K562 (cell line): ENCODE measurements at regions not wholly inside any gene's neighbourhood (a gene's known extent, or its start where the extent isn't known, plus 50 kb on each side); places are given as distances from the start of the nearest gene placed in this dataset.

Source experiments
- ATAC-seq: fragments of 200-7000 bp; cut with Tn5 transposase; 3 replicates; pipeline ENCODE4 v1.9.1; 2020; ENCODE audit warnings: moderate library complexity
- BruUV-seq: library from RNA; stranded (reverse); fragments of 400-500 nt; replicated peaks from 2 replicates; lab custom pipeline; 2021; lab: Mats Ljungman, UMichigan
- CTCF ChIA-PET: fragments of 300-600 bp; formaldehyde crosslinking; extraction: SDS; loops from one replicate; lab custom pipeline; 2021; ENCODE audit warnings: low intra/inter-chr PET ratio; lab: Yijun Ruan, JAX
- POLR2A ChIA-PET: fragments of 300-600, 350-650 bp; sonication (Branson Sonifier 250); formaldehyde crosslinking; extraction: SDS; loops from one replicate; lab custom pipeline; 2021; ENCODE audit warnings: antibody characterized with exemption, inconsistent platforms; lab: Yijun Ruan, JAX
- DNase-seq, 4 experiments: peaks; one replicate each; pipeline versions ENCODE4 v3.0.0 to v3.0.0-alpha.2; 2011 to 2018; ENCODE audit warnings: low spot score in 3 of 4, mixed read lengths in 3 of 4; ENCODE audit errors: extremely low read depth in 1 of 4
- FAIRE-seq: peaks from 2 replicates; lab custom pipeline; 2011; peaks lifted over from hg19 to GRCh38; lab: Jason Lieb, UNC
- H2AFZ ChIP-seq: 2 replicates; pipeline ENCODE4 v1.6.0; 2011; ENCODE audit warnings: low read depth, low read length, control low read depth, inconsistent platforms
- H3K27ac ChIP-seq: fragments of 200-600 bp; 3 replicates; pipeline ENCODE4 v1.8.0; 2011; ENCODE audit warnings: low read depth, mild to moderate bottlenecking, control low read depth, inconsistent platforms, low read length, moderate library complexity, mixed read lengths; ENCODE audit errors: extremely low read depth
- H3K27me3 ChIP-seq, 2 experiments: fragments of 300-600 bp in 1 of 2; 2 replicates in 1 of 2; 3 replicates in 1 of 2; pipeline versions ENCODE4 v1.6.0 to v1.8.0; 2011; ENCODE audit warnings: inconsistent platforms in 2 of 2, low read length in 2 of 2, mild to moderate bottlenecking in 1 of 2, mixed read lengths in 1 of 2, moderate library complexity in 1 of 2; ENCODE audit not compliant: control insufficient read depth in 2 of 2, insufficient read depth in 2 of 2
- H3K36me3 ChIP-seq: fragments of 300-600 bp; 3 replicates; pipeline ENCODE4 v1.8.0; 2011; ENCODE audit warnings: mild to moderate bottlenecking, low read length, inconsistent platforms; ENCODE audit not compliant: control insufficient read depth, insufficient read depth
- H3K4me1 ChIP-seq, 2 experiments: fragments of 200-600 bp in 1 of 2; replicated peaks in 1 of 2; 2 replicates in 1 of 2; 3 replicates in 1 of 2; pipeline versions ENCODE4 v1.5.1 to v1.8.0; 2011; ENCODE audit warnings: inconsistent platforms in 2 of 2, low read length in 2 of 2, mild to moderate bottlenecking in 1 of 2, mixed read lengths in 1 of 2, moderate library complexity in 1 of 2; ENCODE audit not compliant: control insufficient read depth in 2 of 2, insufficient read depth in 2 of 2
- H3K4me2 ChIP-seq: 2 replicates; pipeline ENCODE4 v1.6.1; 2011; ENCODE audit warnings: low read length, control low read depth, inconsistent platforms, mixed read lengths; ENCODE audit not compliant: insufficient read depth
- H3K4me3 ChIP-seq: fragments of 200-600 bp; sonication (generic), shearing (Covaris generic); 2 replicates; pipeline ENCODE4 v1.5.1; 2016; ENCODE audit warnings: control low read depth, inconsistent platforms
- H3K79me2 ChIP-seq: fragments of 200-600 bp; 3 replicates; pipeline ENCODE4 v1.8.0; 2011; ENCODE audit warnings: low read length, inconsistent platforms; ENCODE audit not compliant: control insufficient read depth, insufficient read depth
- H3K9ac ChIP-seq, 2 experiments: 2 replicates each; pipeline versions ENCODE4 v1.6.0 to v1.6.1; 2011; ENCODE audit warnings: low read depth in 2 of 2, low read length in 2 of 2, control low read depth in 1 of 2, inconsistent platforms in 1 of 2, mild to moderate bottlenecking in 1 of 2, mixed read lengths in 1 of 2; ENCODE audit not compliant: insufficient read depth in 1 of 2
- H3K9me1 ChIP-seq: one replicate; pipeline ENCODE4 v1.6.0; 2011; ENCODE audit warnings: inconsistent platforms, mild to moderate bottlenecking, low read length, moderate library complexity; ENCODE audit not compliant: control insufficient read depth, insufficient read depth
- H3K9me3 ChIP-seq: replicated peaks from 2 replicates; pipeline ENCODE4 v1.5.1; 2011; ENCODE audit warnings: low read depth, low read length, inconsistent platforms; ENCODE audit not compliant: control insufficient read depth, insufficient read depth
- H4K20me1 ChIP-seq: replicated peaks from 2 replicates; pipeline ENCODE4 v1.6.1; 2011; ENCODE audit warnings: low read length, inconsistent platforms, mixed read lengths; ENCODE audit not compliant: control insufficient read depth, insufficient read depth
- BMI1 ChIP-seq: fragments of 150-350 bp; IDR thresholded peaks from 2 replicates; pipeline ENCODE4 v1.6.1; 2014; ENCODE audit warnings: low read length
- CBX1 ChIP-seq: sonication (generic); IDR thresholded peaks from 2 replicates; pipeline ENCODE4 v1.6.1; 2016; ENCODE audit warnings: antibody characterized with exemption, low read depth, mild to moderate bottlenecking
- CTCFL ChIP-seq: IDR thresholded peaks from 2 replicates; pipeline ENCODE4 v1.6.1; 2011; ENCODE audit warnings: borderline replicate concordance, low read depth, mild to moderate bottlenecking, moderate library complexity, low read length; ENCODE audit not compliant: insufficient read depth, poor library complexity, severe bottlenecking
- EP300 ChIP-seq: IDR thresholded peaks from 2 replicates; pipeline ENCODE4 v1.6.1; 2012; ENCODE audit warnings: low read length, improper control_type of control experiment
- FOXA1 ChIP-seq: fragments of 450-650 bp; IDR thresholded peaks from 2 replicates; pipeline ENCODE4 v1.6.1; 2016; ENCODE audit warnings: mild to moderate bottlenecking, borderline replicate concordance
- GABPB2 ChIP-seq: fragments of 250-450 bp; sonication (Bioruptor Pico); conservative IDR thresholded peaks from 2 replicates; pipeline ENCODE4 v1.5.1; 2021; ENCODE audit warnings: mild to moderate bottlenecking
- HEY1 ChIP-seq: fragments of 250-450 bp; sonication (Bioruptor Pico); IDR thresholded peaks from 2 replicates; pipeline ENCODE4 v1.5.0; 2020; ENCODE audit warnings: mild to moderate bottlenecking, moderate library complexity, borderline replicate concordance
- HOMEZ ChIP-seq: fragments of 250-450 bp; sonication (Bioruptor Pico); IDR thresholded peaks from 2 replicates; pipeline ENCODE4 v1.4.0; 2020; ENCODE audit warnings: mild to moderate bottlenecking, moderate library complexity
- KDM1A ChIP-seq, 2 experiments: fragments of 450-650 bp; IDR thresholded peaks; 2 replicates each; pipeline ENCODE4 v1.6.1; 2016; ENCODE audit warnings: mild to moderate bottlenecking in 2 of 2
- MBD1 ChIP-seq: fragments of 250-450 bp; sonication (Bioruptor Pico); IDR thresholded peaks from 2 replicates; pipeline ENCODE4 v1.8.0; 2022; ENCODE audit warnings: inconsistent platforms
- MECOM ChIP-seq: fragments of 250-450 bp; sonication (Bioruptor Pico); IDR thresholded peaks from 2 replicates; pipeline ENCODE4 v1.8.0; 2022; ENCODE audit warnings: inconsistent platforms
- RBM39 ChIP-seq: fragments of 200-400 bp; formaldehyde crosslinking; optimal IDR thresholded peaks from 2 replicates; pipeline ENCODE3; 2018; ENCODE audit warnings: low read depth, low read length
- SMC3 ChIP-seq: conservative IDR thresholded peaks from 2 replicates; pipeline ENCODE4 v1.6.1; 2011; ENCODE audit warnings: low read depth, low read length, improper control_type of control experiment; ENCODE audit not compliant: insufficient read depth
- TEAD2 ChIP-seq: fragments of 450-650 bp; IDR thresholded peaks from 2 replicates; pipeline ENCODE4 v1.6.1; 2016; ENCODE audit warnings: missing genetic modification characterization, control low read depth, missing compliant biosample characterization
- ZNF175 ChIP-seq: fragments of 200-800 bp; sonication (Bioruptor generic); IDR thresholded peaks from 2 replicates; pipeline ENCODE4 v1.6.1; 2016; ENCODE audit warnings: low read depth, mild to moderate bottlenecking, missing genetic modification characterization, missing compliant biosample characterization
- ZNF311 ChIP-seq: fragments of 250-450 bp; sonication (Bioruptor Pico); IDR thresholded peaks from 2 replicates; pipeline ENCODE4 v1.4.0; 2020; ENCODE audit warnings: mild to moderate bottlenecking, moderate library complexity
- ZNF384 ChIP-seq: IDR thresholded peaks from 2 replicates; pipeline ENCODE4 v1.6.1; 2012; ENCODE audit warnings: low read depth, low read length, improper control_type of control experiment
- WGBS: fragments of 100-300 bp; shearing (Covaris generic); methylation state at CpG from one replicate; pipeline ENCODE4 v1.1.6; 2016; ENCODE audit warnings: low coverage, mixed read lengths; ENCODE audit not compliant: insufficient coverage; ENCODE audit errors: missing lambda C conversion rate; 5-methylcytosine and 5-hydroxymethylcytosine counted together
- in situ Hi-C: fragments of 300-500 bp; cut with MboI; formaldehyde crosslinking; loops from 4 replicates; pipeline ENCODE4 v1.15.0; 2018; ENCODE audit warnings: inconsistent platforms, mixed read lengths
- intact Hi-C: fragments of 100-400 bp; cut with micrococcal nuclease; formaldehyde crosslinking; loops from 2 replicates; pipeline ENCODE4 v1.14.2; 2022

GRCh38 chrX:73979551-73980131, 127.1 kb upstream of the XIST start:
- no peak overlapping the region for H3K9ac ChIP-seq
- H3K79me2 ChIP-seq: peaks cover 51% of the 10 kb centered on the region
- H3K4me1 ChIP-seq: no peaks in the 10 kb centered on the region
- H4K20me1 ChIP-seq: no peaks in the 10 kb centered on the region
- H3K9me3 ChIP-seq: no peaks in the 10 kb centered on the region
- FAIRE-seq: no peak
- in situ Hi-C loops (no loop called here), intact Hi-C loops (no loop called here)
- no peak overlapping the region for H3K27ac ChIP-seq
- TF ChIP-seq ZNF175 (CRISPR knock-in tag): no peak
- no peak for TF ChIP-seq HEY1 (CRISPR knock-in tag)
- TF ChIP-seq CBX1: no peak
- no peak for TF ChIP-seq TEAD2
- no peak for TF ChIP-seq HOMEZ (CRISPR knock-in tag)
- no peak for TF ChIP-seq BMI1
- TF ChIP-seq FOXA1: no peak
- TF ChIP-seq CTCFL: no peak
- TF ChIP-seq ZNF311: no peak
- TF ChIP-seq MBD1: no peak
- TF ChIP-seq KDM1A (IDR thresholded peaks at IDR 0.05): no peak
- no peak for TF ChIP-seq SMC3
- no peak for TF ChIP-seq EP300
- TF ChIP-seq RBM39: no peak
- TF ChIP-seq GABPB2 (CRISPR knock-in tag): no peak
- TF ChIP-seq MECOM: no peak
- TF ChIP-seq ZNF384: no peak
- TF ChIP-seq, all 486 proteins: peak for 0
- no peak overlapping the region for H3K4me3 ChIP-seq
- no peak overlapping the region for H2AFZ ChIP-seq
- ChIA-PET POLR2A (no interaction called here), CTCF (no interaction called here)
- peaks cover 15% of the 10 kb centered on the region; the same call in 1 of the 3 replicates for H3K36me3 ChIP-seq
- no peaks in the 10 kb centered on the region for H3K27me3 ChIP-seq
- WGBS: 88% methylated on average over 5 of the region's 5 CpGs
- ATAC-seq (no peak), DNase-seq (no peak)
- no TSS peak for BruUV-seq
- no peak overlapping the region for H3K4me2 ChIP-seq
- no peaks in the 10 kb centered on the region for H3K9me1 ChIP-seq
